NCI-H128 (cell line): ENCODE measurements at regions not wholly inside any gene's neighbourhood (a gene's known extent, or its start where the extent isn't known, plus 50 kb on each side); places are given as distances from the start of the nearest gene placed in this dataset.

Source experiments
- DNase-seq: peaks from one replicate; lab custom pipeline; 2025; ENCODE audit not compliant: unreplicated experiment; lab: John Stamatoyannopoulos, UW

GRCh38 chr6:41404182-41404845, 68.9 kb downstream of the NCR2 start:
- no peak for DNase-seq

DNA sequence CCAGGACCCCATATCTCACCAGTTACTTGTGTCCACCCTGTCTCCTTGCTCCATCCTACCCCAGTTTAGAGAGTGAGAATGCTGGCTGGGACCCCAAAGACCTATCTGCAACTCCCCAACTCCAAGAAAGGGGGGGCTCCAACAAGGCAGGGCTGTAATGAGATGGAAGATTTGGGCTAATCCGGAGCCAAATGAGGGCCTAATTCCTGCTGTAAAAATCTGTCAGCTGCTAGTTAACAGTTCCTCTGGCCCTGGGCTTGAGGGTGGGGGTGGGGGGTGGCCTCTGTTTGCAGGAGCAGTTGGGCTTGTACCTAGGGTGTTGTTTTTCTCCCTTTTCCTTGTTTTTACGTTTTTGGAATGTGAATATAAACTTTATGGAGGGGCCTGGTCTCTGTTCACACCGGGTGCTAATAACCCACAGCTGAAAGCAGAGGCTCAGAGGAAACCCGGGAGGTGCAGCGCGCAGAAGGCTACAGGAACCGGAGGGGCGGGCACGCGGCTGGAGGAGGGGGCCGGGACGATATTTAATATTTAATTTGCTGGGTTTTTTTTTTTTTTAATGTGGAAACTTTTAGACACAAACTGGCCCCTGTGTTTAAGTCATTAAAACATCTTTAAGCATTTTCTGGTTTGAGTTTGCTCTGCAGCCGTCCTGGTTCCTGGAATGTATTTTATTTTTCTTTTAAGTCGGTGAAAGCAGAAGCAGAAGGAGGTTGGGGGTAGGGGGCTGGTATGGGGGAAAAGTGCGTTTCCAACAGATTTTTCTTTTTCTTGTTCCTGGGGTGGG, 70.7 kb downstream of the NCR2 start:
- DNase-seq: no peak

DNA sequence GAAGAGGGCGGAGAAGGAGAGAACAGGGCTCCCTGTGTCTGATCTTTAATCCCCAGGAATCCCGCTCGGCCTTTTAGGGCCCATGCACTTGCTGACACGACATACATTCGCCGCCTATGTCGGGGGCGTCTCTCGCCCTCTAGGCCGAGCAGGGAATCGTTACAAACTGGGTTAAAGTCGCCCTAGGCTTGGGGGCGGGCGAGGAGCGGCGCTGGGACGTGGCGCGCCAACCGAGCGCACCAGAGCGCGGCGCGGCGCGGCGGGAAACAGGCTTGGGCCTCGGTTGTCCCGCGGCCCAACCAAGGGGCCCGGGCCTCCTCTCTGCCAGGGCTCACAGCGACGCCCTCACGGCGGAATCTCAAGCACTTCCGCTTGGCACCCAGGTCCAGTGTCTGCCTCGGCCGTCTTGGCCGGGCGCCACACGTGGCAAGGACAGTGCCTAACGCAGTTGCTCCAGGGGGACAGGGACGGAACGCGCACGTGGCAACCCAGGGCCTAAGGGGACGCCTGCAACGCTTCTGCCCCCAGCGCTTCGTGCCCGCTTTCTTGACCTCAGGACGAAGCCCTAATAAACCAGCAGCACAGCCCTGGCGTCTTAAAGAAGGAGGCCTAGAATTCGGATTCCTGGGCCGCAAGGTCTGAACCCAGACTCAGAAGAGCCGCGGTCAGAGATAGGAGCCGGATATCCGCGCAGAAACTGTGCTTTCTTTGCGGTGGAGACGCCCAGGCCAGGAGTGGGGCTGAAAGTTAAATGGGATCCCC, 71.5 kb downstream of the NCR2 start:
- no peak for DNase-seq

DNA sequence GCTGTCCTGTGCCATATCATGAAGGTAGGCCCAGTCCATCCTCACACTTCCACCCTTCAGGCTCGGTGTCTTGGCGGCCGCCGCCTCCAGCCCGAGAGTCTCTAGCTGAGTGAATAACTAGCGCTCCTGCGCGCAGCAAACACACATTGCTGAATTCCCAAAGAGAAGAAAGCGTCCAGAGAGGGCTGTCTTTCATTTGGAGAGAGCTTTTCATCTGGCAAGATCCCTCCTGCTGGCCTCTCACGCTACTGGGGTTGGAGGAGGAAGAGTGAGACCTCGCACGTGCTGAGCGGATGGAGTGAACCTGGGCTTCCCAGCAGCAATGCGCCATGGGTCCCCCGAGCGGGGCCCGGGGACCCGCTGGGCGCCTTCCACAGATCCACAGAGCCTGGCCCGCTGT, 73.2 kb downstream of the NCR2 start:
- DNase-seq: no peak

DNA sequence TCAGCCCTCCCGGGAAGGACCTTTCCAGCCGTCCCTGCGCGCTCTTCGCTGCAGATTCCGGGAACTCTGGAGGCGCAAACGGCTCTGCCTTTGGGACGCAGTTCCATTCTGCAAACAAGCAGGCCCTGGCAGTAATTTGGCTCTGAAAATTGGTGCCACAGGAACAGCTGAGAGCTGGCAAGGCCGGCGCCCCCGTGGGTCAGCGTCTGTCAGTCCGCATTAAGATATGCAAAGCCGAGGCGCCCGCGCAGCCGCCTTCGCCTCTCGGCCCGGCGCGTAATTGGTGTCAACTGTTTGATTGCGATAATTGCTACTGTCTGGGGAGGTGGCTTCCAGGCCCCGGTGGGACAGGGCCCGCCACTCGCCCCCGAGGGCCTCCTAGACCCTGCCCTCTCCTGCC, 73.6 kb downstream of the NCR2 start:
- DNase-seq: no peak

DNA sequence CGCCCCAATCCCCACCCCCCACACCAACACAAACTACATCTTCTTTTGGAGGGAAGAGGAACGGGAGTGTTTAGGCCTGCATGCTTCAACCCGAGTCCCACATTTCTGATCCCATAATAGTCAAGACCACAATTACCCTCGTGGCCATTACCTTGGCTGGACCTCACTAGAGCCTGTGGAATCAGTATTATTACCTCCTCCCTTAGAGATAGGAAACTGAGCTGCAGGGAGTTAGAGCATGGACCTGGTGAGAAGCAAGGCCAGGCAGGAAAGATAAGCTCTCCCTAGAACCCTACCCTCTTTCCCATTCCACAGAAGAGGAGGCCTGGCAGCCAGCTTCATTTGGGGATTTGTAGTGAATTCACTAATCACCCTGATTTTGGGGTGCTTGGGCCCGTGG, 74.1 kb downstream of the NCR2 start:
- no peak for DNase-seq

GRCh38 chr6:41411961-41412360, 76.6 kb downstream of the NCR2 start:
- DNase-seq: no peak

- no peak for DNase-seq
These were observed 77.8 kb downstream of the NCR2 start for GRCh38 chr6:41413250-41413649.

GRCh38 chr6:41416501-41416837, 81.1 kb downstream of the NCR2 start:
- DNase-seq: no peak

DNA sequence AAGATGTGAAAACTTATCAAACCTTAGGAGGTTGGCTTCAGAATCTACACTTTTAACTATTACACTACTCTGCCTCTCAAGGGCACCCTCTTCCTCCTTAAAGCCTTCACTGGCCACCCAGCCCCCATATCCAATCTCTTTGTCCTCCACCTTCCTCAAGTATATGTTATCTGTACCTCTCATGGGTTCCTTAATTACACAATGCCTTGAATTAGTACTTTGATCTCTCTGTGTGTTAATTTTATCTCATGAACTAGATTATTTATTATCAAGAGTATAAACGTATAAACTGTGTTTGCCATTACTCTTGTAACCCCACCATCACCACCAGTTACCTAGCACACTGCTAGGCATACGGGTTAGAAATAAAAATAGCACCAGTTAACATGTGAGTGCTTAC, 83.3 kb downstream of the NCR2 start:
- DNase-seq: no peak

DNA sequence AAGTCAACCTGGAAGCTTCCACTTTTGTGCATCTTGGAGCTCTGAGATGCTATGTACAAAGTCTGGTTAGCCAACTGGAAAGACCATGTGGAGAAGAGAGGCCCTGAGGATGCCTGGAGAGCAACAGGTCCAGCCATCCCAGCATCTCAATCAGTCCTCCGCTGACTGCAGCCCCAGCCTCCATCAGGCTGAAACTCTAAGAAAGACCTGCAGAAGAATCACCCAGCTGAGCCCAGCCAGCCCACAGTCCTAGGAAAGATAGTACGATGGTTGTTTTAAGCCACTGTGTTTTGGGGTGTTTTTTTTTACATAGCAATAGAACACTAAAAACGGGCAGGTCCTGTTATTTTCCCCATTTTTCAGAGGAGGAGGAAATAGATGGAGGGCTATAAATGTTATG, 84.0 kb downstream of the NCR2 start:
- DNase-seq: no peak

DNA sequence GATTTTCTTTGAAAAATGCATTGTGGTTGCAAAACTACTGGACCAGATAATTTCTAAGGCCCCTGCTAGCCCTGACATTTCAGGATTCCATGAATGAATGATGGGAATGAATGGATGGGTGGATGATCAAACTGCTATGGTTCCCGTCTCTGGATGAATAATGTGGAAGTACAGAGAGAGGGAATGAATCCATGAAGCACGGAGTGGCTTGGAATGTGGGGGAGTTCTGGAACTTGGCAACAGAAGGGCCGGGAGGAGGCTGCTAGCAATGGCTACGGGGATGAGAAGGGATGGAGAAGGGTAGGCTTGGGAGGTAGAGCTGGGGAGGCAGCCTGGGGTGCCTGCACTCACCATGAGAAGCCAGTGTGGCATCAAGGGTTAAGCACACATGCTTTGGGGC, 84.8 kb downstream of the NCR2 start:
- DNase-seq: no peak

GRCh38 chr6:41422161-41422560, 86.8 kb downstream of the NCR2 start:
- DNase-seq: no peak

- no peak for DNase-seq
These were observed 87.6 kb downstream of the NCR2 start for GRCh38 chr6:41423002-41423401.

DNA sequence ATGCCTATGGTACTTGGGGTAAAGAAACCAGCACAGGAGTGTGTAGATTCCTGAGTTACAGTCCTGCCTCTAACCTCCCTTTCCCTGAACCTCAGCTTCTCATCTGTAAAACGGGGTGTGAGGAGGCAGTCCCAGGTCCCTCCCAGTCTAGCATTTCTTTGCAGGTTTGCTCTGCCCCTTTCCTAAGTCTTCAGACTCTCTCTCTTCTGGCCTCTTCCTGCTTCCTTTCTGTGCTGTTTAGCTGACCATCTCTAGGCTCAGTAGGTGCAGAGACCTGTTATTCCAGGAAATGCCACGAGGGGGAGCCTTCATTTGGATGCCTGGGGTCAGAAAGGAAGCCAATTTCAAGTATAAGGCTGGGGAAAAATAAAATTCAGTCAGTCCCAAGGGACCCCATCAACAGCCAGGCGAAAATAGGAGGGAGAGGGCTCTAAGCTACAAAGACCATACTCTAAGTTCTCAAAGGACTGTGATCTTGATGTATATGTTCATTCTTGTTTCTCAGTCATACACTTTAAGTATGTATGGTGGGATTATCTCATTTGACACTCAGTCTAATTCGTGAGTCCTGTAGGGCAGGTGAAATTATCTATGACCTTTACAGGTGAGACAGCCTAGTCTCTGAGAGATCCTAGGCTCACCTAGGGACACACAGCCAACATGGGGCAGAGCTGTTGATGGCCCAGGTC, 89.1 kb downstream of the NCR2 start:
- peak; percentile 51 for DNase-seq

GRCh38 chr6:41425511-41425910, 90.1 kb downstream of the NCR2 start:
- DNase-seq: no peak

DNA sequence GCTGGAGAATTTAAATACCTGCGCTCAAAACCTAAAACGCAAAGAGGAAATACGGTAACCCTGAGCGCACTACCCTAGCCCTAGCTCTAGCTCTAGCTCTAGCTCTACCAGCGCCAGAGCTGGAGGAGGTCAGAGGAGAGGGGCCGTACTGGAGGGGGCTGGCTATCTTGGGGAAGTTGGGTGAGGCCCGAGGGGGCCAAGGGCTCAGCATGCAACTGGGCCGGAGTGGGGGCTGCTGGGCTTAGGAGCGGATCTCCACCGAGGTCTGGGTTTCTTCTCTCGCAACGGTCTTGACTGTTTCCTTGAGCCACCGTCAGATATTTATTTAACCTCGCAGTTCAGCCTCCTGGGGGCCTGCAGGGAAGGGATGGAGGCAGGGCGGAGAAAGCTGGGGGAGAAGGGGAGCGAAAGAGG, 91.0 kb downstream of the NCR2 start:
- DNase-seq: no peak

- no peak for DNase-seq
These were observed 91.7 kb downstream of the NCR2 start for GRCh38 chr6:41426888-41427641.

- DNase-seq: no peak
These were observed 92.4 kb downstream of the NCR2 start for GRCh38 chr6:41427642-41428335.

DNA sequence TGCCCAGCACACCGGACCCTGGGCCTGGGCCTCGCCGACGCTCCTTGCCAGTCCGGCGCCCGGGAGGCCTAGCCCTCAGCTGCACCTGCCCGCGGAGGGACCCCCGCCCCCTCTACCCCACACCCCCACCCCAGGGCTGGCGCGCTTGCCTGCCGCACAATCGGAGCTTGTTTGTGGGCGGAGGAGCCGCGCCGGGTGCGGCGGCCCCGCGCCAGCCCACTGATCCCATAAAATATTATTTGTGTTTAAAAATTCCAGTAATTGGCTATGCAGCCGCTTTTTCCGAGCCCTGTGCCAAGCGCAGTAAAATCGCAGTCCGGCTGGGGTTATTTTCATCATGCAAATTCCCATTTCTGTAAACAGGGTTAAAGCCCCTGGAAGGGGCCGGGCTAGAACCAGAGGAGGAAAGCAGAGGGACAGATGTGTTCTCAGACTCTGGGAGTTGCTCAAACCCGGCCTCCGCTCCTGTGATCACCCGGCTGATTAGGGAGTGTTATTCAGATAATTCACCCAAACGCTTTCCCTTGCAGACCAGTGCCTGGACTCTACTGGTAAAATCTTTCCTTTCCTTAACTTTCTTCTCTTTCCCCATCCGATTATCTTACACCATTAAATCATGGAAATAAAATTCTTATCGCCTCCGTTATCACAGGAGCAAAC, 93.1 kb downstream of the NCR2 start:
- DNase-seq: no peak
